AG20443 (cell line): ENCODE measurements at regions not wholly inside any gene's neighbourhood (a gene's known extent, or its start where the extent isn't known, plus 50 kb on each side); places are given as distances from the start of the nearest gene placed in this dataset.
"Not testable (repeated sequence)": the region's sequence is repeated elsewhere in the genome, so short reads cannot be mapped to it uniquely, and the experiment has no call there.

ENCODE experiments used
- DNase-seq: peaks from one replicate; pipeline ENCODE4 v3.0.0; 2012; ENCODE audit warnings: low spot score, mixed read lengths

GRCh38 chr7:121744877-121745276, 128.1 kb upstream of the PTPRZ1 start:
- no peak for DNase-seq

DNA sequence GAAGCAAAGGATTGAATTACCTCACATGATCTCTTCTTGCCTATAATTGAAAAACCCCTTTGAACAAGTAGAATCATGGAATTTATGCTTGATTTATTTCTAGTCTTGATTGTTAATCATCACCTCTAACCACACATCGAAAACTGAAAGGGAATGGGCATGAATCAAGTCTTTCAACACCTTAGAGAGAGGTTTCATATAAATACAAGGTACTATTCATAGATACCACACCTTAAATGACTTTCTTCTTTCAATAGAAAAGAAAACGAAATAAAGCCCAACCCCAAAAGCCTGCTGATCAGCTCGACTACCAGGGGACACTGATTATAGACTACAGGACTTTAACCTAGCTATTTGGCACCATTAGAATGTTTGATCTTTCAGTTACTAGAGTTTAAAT, 128.6 kb upstream of the PTPRZ1 start:
- no peak for DNase-seq

DNA sequence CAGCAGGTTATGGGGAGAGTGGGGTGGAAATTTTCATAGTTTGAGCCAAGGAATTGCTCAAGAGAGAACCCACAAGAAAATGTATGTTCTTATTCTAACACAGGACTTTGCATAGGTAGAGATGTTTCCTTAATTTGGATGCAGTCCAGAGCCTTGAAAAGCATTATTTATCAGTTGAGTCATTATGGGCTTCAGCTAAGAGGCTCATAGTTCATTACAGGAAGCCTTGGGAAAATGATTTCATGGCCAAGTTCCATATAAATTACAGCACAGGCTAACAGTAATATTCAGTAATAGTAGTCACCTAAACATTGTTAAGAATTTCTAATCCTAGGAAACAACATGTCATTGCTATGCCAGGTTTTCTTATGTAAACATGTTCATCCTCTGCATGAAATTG, 131.1 kb upstream of the PTPRZ1 start:
- DNase-seq = no peak

- DNase-seq = no peak
Observed at GRCh38 chr7:121739465-121739864, 133.5 kb upstream of the PTPRZ1 start.

- no peak for DNase-seq
Observed at GRCh38 chr7:121730869-121731268, 142.1 kb upstream of the PTPRZ1 start.

- no peak for DNase-seq
Observed at GRCh38 chr7:121714559-121715303, 158.2 kb upstream of the PTPRZ1 start.

DNA sequence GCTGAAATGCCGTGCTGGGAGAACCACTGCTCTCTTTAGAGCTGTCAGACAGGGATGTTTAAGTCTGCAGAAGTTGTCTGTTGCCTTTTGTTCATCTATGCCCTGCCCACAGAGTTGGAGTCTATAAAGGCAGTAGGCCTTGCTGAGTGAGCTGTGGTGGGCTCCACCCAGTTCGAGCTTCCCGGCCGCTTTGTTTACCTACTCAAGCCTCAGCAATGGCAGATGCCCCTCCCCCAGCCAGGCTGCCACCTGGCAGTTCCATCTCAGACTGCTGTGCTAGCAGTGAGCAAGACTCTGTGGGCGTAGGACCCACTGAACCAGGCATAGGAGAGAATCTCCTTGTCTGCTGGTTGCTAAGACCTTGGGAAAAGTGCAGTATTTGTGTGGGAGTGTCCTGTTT, 160.0 kb upstream of the PTPRZ1 start:
- DNase-seq = not testable (repeated sequence)

DNA sequence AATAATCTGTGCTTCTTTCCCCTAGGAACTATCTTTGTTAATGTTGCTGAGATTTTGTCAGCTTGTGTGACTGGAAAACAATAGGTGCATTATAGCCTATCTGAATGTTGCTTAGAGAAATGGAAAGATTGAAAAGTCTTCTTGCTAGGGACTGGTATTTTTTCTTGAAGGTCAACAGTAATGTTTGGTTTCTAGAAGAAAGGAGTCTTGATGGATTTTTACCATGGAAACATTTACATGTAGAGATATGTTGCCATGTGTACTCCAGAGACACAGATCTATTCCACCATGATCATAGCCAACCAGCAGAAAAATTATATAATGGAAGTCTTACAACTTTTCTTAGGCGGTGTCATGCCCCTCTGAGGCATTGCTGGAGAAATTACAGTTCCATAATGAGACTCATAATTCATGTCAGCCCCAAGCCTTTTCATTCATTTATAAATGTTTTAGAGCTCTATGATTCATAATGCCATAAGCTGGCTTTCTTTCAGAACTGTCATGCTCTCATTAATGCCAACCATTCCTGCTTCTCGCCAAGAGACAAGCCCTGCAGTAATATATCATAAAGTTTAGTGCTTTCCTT, 175.1 kb upstream of the PTPRZ1 start:
- DNase-seq = no peak

DNA sequence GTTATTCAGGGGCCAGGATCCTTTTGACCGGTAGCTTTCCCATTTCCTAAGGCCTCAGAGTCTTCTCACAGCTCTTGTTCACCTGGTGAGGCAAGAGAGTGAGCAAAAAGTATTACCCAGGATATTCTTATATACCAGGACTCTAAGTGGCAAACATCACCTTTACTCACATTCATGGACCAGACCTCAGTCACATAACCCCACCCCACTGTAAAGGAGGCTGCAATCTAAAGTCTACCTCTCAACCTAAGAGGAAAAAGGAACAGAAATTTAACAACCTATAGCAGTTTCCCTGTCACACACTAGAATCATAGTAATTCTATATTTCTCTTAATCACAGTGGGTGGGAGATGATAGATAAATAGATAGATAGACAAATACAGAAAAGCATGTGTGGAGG, 176.0 kb upstream of the PTPRZ1 start:
- DNase-seq = no peak

- no peak for DNase-seq
Observed at GRCh38 chr7:121689749-121690148, 183.2 kb upstream of the PTPRZ1 start.

GRCh38 chr7:121681700-121682099, 191.3 kb upstream of the PTPRZ1 start:
- no peak for DNase-seq

DNA sequence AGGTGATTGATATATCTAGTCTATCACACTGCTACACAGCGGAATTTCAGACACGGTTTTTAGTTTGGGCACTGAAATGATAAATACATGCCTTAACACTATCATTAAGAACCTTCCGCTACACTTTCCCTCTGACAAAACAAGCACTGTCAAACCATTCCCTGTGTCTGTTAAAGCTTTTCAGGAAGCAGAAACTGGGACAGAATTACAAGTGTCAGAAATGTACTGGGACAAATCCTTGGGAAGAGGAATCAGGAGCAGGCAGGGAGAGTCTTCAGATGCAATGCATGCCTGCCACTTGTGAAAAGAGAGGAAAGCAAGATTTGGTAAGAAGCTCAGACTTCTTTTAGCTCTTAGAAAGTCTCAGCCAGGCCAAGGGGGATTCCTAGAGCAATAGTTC, 196.8 kb upstream of the PTPRZ1 start:
- no peak for DNase-seq

DNA sequence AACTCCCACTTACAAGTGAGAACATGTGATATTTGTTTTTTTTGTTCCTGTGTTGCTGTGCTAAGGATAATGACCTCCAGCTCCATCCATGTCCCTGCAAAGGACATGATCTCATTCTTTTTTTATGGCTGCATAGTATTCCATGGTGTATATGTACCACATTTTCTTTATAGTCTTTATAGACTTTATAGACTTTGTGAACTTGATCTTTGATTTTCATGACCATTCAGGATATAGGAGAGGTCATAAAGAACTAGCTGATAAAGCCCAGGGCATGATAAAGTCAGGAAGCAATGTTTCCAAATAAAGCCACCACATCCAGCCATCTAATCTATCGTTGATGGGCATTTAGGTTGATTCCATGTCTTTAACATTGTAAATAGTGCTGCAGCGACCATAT, 198.5 kb upstream of the PTPRZ1 start:
- DNase-seq = not testable (repeated sequence)

GRCh38 chr7:121669144-121669543, 203.8 kb upstream of the PTPRZ1 start:
- no peak for DNase-seq

DNA sequence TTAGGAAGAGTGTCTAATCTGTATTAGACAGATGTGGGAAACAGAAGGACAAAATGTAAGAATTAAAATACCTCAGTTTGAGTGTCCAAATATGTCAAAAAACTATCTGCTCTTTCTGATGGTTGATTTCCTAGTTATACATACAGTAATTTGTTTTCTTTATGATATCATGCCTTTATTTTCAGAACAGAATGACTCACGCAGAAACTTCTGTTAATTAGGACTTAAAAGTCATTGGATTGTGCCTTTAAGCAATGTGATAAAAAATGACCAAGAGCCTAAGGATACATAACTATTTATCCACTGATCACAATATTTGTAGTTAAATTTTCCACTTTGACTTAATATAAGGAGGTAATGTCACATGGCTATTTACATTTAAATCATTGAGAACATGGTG, 206.7 kb upstream of the PTPRZ1 start:
- DNase-seq = no peak

GRCh38 chr7:121643320-121643719, 229.6 kb upstream of the PTPRZ1 start:
- DNase-seq = no peak

DNA sequence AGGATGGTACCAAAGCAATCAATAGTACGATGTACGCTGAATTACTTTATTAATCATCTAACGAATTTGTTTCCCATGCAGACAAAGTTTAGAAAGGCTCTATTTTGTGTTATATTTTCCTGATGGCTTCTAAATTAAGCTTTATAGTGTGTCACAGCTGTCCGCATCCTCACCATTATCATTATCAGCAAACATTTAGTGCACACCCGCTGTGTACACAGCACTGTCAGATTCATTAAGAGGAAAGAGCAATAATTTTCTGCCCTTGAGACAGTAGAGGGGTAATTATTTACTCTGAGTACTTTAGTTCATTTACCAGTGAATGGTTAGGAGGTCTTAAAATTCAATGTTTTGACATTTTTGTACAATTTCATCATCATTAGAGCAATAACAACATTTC, 233.3 kb upstream of the PTPRZ1 start:
- DNase-seq = no peak

GRCh38 chr7:121638286-121638685, 234.7 kb upstream of the PTPRZ1 start:
- no peak for DNase-seq

DNA sequence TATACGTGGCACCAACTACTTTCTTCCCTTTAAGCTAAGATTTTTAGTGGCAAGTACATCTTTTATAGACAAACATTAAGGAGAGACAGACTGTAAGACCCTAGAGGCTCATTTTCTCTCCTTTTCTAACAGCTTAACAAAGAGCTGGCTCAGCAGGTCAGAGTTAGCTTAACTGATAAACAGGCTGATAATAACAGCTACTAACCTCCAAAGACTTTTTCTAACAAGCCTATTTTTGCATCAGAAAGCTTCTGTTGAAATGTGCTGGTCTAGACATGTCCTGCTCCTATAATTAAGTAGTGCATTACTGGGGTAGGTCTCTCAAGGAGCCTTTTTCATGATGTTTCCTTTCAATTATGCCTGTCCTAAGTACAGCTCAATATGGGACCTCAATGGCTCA, 238.2 kb upstream of the FAM3C start:
- DNase-seq = no peak

- DNase-seq = no peak
Observed at GRCh38 chr7:121633186-121633585, 237.1 kb upstream of the FAM3C start.

- DNase-seq = peak; percentile 10
Observed at GRCh38 chr7:121624958-121625357, 228.8 kb upstream of the FAM3C start.

DNA sequence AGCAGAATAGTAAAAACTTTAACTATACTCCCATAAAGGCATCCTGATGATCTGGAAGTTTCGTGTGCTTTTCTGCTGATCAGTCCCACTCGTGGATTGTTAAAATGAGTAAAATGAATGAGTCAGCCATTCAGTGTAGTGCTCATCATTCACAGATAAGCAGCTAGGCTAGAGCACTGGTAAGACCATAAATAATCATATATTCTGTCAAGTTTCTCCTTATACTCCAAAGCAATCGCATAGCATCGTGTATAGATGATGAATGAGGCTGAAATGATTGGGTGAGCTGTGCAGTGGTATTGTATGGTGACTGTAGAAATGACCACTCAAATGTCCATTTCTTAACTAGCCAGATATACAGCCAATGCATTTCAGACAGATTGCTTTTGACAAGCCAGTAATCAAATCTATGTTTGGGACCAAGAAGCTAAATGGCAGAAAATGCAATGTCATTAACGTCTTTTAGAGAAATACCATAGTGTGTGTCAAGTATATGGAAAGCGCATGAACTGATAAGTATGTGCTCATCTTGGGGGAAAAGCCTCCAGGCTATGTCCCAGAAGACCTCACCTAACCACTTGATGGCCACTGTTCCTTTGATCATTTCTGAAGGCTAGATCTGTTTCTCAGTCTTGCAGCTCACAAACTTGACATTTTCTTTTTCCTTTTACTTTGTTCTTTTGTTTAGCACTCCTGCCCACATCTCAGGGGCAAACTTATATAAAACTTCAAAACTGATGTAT, 227.2 kb upstream of the FAM3C start:
- no peak for DNase-seq

DNA sequence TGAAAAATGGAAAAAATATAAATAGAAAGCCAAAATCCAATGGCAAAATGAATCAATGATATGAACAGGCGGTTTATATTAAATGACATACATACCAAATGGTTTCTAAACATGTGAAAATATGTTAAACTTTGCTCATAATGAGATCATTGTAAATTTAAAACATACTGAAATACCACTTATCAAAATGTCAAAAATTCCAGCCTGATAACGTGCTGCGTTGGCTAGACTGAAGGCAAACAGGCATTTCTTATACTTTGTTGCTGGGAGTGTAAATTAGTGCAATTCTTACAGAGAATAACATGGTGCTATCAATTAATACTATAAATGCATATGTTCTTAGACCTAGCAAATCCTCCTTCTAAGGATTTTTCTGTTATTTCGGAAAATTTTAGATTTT, 225.8 kb upstream of the FAM3C start:
- DNase-seq = no peak
